Keratinocyte (primary cell): ENCODE measurements at regions not wholly inside any gene's neighbourhood (a gene's known extent, or its start where the extent isn't known, plus 50 kb on each side); places are given as distances from the start of the nearest gene placed in this dataset.

Source experiments
- EZH2 ChIP-seq: IDR thresholded peaks from one replicate; pipeline ENCODE4 v1.6.1; 2012; ENCODE audit warnings: inconsistent platforms, mild to moderate bottlenecking, low read length, moderate library complexity
- TF ChIP-seq, protein P1 (sequence below), 3 experiments: IDR thresholded peaks in 1 of 3; conservative IDR thresholded peaks in 1 of 3; optimal IDR thresholded peaks in 1 of 3; 2 replicates in 2 of 3; 3 replicates in 1 of 3; pipeline versions ENCODE3 to v1.5.1; 2011; ENCODE audit warnings: low read length in 3 of 3, mild to moderate bottlenecking in 3 of 3, moderate library complexity in 2 of 3, control low read depth in 1 of 3, inconsistent platforms in 1 of 3; ENCODE audit not compliant: insufficient read depth in 2 of 3; ENCODE audit errors: extremely low read depth in 1 of 3

DNA sequence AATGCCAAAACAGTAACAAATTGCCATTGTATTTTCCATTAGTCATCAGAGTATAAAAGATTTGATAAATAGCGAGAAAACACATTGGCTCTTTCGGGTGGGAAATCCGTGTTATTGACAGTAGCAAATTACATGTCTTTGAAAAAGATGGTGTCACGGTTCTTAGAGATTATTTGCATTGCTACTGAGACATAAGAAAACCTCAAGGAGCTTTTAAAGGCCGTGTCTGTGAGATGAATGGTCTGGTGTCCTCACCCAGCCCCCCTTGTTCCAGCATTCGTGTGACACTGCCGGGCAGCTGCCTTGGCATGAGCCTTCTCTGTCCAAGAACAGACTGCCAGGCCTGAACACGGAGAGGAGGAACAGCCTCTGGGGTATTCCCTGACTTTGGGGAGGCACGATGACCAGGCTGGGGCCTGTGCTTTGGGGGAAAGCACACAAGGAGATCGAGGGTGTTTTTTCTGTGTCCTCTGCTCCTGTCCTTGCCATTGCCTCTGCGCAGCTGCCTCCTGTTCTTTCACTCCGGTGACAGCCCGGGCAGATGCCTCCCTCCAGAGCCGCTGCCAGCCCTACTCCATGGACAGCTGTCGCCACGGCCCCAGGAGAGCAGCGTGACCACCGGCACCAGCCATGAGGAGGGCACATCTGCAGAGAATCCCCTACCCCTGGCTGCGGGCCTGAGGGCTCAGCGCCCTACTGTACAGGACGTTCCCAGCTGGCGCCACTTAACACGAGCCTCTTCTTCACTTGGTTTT is 167.7 kb upstream of the CDYL start:
- TF ChIP-seq, protein P1, sequence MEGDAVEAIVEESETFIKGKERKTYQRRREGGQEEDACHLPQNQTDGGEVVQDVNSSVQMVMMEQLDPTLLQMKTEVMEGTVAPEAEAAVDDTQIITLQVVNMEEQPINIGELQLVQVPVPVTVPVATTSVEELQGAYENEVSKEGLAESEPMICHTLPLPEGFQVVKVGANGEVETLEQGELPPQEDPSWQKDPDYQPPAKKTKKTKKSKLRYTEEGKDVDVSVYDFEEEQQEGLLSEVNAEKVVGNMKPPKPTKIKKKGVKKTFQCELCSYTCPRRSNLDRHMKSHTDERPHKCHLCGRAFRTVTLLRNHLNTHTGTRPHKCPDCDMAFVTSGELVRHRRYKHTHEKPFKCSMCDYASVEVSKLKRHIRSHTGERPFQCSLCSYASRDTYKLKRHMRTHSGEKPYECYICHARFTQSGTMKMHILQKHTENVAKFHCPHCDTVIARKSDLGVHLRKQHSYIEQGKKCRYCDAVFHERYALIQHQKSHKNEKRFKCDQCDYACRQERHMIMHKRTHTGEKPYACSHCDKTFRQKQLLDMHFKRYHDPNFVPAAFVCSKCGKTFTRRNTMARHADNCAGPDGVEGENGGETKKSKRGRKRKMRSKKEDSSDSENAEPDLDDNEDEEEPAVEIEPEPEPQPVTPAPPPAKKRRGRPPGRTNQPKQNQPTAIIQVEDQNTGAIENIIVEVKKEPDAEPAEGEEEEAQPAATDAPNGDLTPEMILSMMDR (optimal IDR thresholded peaks at IDR 0.05 in 1 of 3, IDR thresholded peaks at IDR 0.05 in 1 of 3, conservative IDR thresholded peaks at IDR 0.05 in 1 of 3; ENCODE audit: extremely low read depth in 1 of 3, insufficient read depth in 2 of 3, low read length in 3 of 3) = no peak
- no peak for TF ChIP-seq EZH2
